ENCODE measurements at regions not wholly inside any gene's neighbourhood (a gene's known extent, or its start where the extent isn't known, plus 50 kb on each side); places are given as distances from the start of the nearest gene placed in this dataset.
A peak's percentile ranks its signal among the peaks of the same experiment; 100 is the strongest.
"Not testable (repeated sequence)": the region's sequence is repeated elsewhere in the genome, so short reads cannot be mapped to it uniquely, and the experiment has no call there.

- POLR2A ChIA-PET (ENCODE audit: low non-redundant PET), result no interaction called here
- Histone ChIP-seq H3K4me1 (ENCODE audit: insufficient read depth, low read length, poor library complexity, severe bottlenecking) (no peaks in the 10 kb centered on the region), H3K9me3 (ENCODE audit: low read depth, low read length, poor library complexity, severe bottlenecking) (no peaks in the 10 kb centered on the region), H3K36me3 (ENCODE audit: insufficient read depth, low read length, poor library complexity, severe bottlenecking) (no peaks in the 10 kb centered on the region), H3K4me3 (ENCODE audit: low read depth, low read length, poor library complexity, severe bottlenecking) (no peak overlapping the region), H3K27ac (ENCODE audit: low read depth, low read length, poor library complexity, severe bottlenecking) (no peak overlapping the region), H3K27me3 (replicated peaks; ENCODE audit: insufficient read depth, low read depth, low read length, poor library complexity) (no peaks in the 10 kb centered on the region)
- DNase-seq (ENCODE audit: low spot score), result no peak
- BruUV-seq (replicated peaks), result no TSS peak
- intact Hi-C loops (cut with micrococcal nuclease; ENCODE audit: unreplicated experiment), result no loop called here
- CTCF ChIA-PET, result no interaction called here
- TF ChIP-seq EZH2 (IDR thresholded peaks at IDR 0.05; ENCODE audit: borderline replicate concordance, low read depth, low read length, poor library complexity, severe bottlenecking) (no peak), CTCF (conservative IDR thresholded peaks at IDR 0.05; ENCODE audit: low read depth, low read length) (no peak)
Observed at GRCh38 chr14:105993814-105994213, 467.4 kb downstream of the TMEM121 start.

- POLR2A ChIA-PET (ENCODE audit: low non-redundant PET); H3K36me3 ChIP-seq (ENCODE audit: insufficient read depth, low read length, poor library complexity, severe bottlenecking); H3K4me1 ChIP-seq (ENCODE audit: insufficient read depth, low read length, poor library complexity, severe bottlenecking); H3K9me3 ChIP-seq (ENCODE audit: low read depth, low read length, poor library complexity, severe bottlenecking); BruUV-seq (replicated peaks); H3K27me3 ChIP-seq (replicated peaks; ENCODE audit: insufficient read depth, low read depth, low read length, poor library complexity); intact Hi-C loops (cut with micrococcal nuclease; ENCODE audit: unreplicated experiment); CTCF ChIA-PET; H3K27ac ChIP-seq (ENCODE audit: low read depth, low read length, poor library complexity, severe bottlenecking); H3K4me3 ChIP-seq (ENCODE audit: low read depth, low read length, poor library complexity, severe bottlenecking): not testable (repeated sequence)
- peak; percentile 23 for DNase-seq (ENCODE audit: low spot score)
Observed at GRCh38 chr14:105995011-105995710, 468.8 kb downstream of the TMEM121 start.

DNA sequence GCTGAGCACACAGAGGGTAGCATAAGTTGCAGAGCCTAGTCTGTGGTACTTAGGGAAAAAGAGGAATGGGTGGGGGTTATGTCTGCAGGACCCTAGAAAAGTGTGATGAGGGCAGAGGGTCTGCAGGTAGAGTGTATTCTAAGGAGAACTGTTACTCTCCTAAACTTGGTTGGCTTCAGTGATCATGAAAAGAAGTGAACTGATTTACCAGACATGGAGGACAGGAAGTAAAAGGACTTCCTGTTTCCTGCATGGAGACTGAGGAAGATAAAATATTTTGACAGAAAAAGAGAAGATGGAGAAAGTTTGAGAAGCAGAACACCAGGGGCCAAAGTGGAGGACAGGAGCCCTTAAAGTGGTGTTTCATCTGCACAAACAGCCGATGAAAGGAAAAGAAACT, 472.2 kb downstream of the TMEM121 start:
- H3K4me1 ChIP-seq (ENCODE audit: insufficient read depth, low read length, poor library complexity, severe bottlenecking); H3K27me3 ChIP-seq (replicated peaks; ENCODE audit: insufficient read depth, low read depth, low read length, poor library complexity); BruUV-seq (replicated peaks); H3K4me3 ChIP-seq (ENCODE audit: low read depth, low read length, poor library complexity, severe bottlenecking); DNase-seq (ENCODE audit: low spot score); intact Hi-C loops (cut with micrococcal nuclease; ENCODE audit: unreplicated experiment); POLR2A ChIA-PET (ENCODE audit: low non-redundant PET); H3K9me3 ChIP-seq (ENCODE audit: low read depth, low read length, poor library complexity, severe bottlenecking); CTCF ChIA-PET; H3K27ac ChIP-seq (ENCODE audit: low read depth, low read length, poor library complexity, severe bottlenecking); H3K36me3 ChIP-seq (ENCODE audit: insufficient read depth, low read length, poor library complexity, severe bottlenecking): not testable (repeated sequence)

- POLR2A ChIA-PET (ENCODE audit: low non-redundant PET), result no interaction called here
- intact Hi-C loops (cut with micrococcal nuclease; ENCODE audit: unreplicated experiment), result no loop called here
- no TSS peak for BruUV-seq (replicated peaks)
- Histone ChIP-seq H3K4me3 (ENCODE audit: low read depth, low read length, poor library complexity, severe bottlenecking) (no peak overlapping the region), H3K36me3 (ENCODE audit: insufficient read depth, low read length, poor library complexity, severe bottlenecking) (no peaks in the 10 kb centered on the region), H3K27me3 (replicated peaks; ENCODE audit: insufficient read depth, low read depth, low read length, poor library complexity) (no peaks in the 10 kb centered on the region), H3K27ac (ENCODE audit: low read depth, low read length, poor library complexity, severe bottlenecking) (no peak overlapping the region), H3K9me3 (ENCODE audit: low read depth, low read length, poor library complexity, severe bottlenecking) (no peaks in the 10 kb centered on the region), H3K4me1 (ENCODE audit: insufficient read depth, low read length, poor library complexity, severe bottlenecking) (no peaks in the 10 kb centered on the region)
- CTCF ChIA-PET, result no interaction called here
- peak; percentile 56 for TF ChIP-seq CTCF (conservative IDR thresholded peaks at IDR 0.05; ENCODE audit: low read depth, low read length)
- no peak for TF ChIP-seq EZH2 (IDR thresholded peaks at IDR 0.05; ENCODE audit: borderline replicate concordance, low read depth, low read length, poor library complexity, severe bottlenecking)
- DNase-seq (ENCODE audit: low spot score), result peak; percentile 40
Observed at GRCh38 chr14:105999361-106000028, 473.1 kb downstream of the TMEM121 start.

DNA sequence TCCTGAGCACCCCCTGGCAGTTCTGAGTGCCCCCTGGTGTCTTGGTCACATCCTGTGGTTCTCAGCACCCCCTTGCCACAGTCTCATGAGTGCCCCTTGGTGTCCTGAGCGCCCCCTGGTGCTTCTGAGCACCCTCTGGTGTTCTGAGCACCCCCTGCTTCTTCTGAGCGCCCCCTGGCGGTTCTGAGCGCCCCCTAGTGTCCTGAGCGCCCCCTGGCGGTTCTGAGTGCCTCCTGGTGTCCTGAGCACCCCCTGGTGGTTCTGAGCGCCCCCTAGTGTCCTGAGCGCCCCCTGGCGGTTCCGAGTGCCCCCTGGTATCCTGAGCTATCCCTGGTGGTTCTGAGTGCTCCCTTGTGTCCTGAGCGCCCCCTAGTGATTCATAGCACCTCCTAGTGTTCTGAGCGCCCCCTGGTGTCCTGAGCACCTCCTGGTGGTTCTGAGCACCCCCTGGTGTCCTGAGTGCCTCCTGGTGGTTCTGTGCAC, 473.7 kb downstream of the TMEM121 start:
- CTCF ChIA-PET; H3K27ac ChIP-seq (ENCODE audit: low read depth, low read length, poor library complexity, severe bottlenecking); H3K4me1 ChIP-seq (ENCODE audit: insufficient read depth, low read length, poor library complexity, severe bottlenecking); POLR2A ChIA-PET (ENCODE audit: low non-redundant PET); H3K4me3 ChIP-seq (ENCODE audit: low read depth, low read length, poor library complexity, severe bottlenecking); intact Hi-C loops (cut with micrococcal nuclease; ENCODE audit: unreplicated experiment); H3K27me3 ChIP-seq (replicated peaks; ENCODE audit: insufficient read depth, low read depth, low read length, poor library complexity); DNase-seq (ENCODE audit: low spot score); H3K9me3 ChIP-seq (ENCODE audit: low read depth, low read length, poor library complexity, severe bottlenecking); BruUV-seq (replicated peaks); H3K36me3 ChIP-seq (ENCODE audit: insufficient read depth, low read length, poor library complexity, severe bottlenecking): not testable (repeated sequence)
